IPS-18a (cell line): ENCODE measurements at regions not wholly inside any gene's neighbourhood (a gene's known extent, or its start where the extent isn't known, plus 50 kb on each side); places are given as distances from the start of the nearest gene placed in this dataset.

Experiments used
- H3K27ac ChIP-seq: one replicate; pipeline ENCODE4 v1.5.1; 2013; ENCODE audit warnings: low read length
- H3K27me3 ChIP-seq: one replicate; pipeline ENCODE4 v1.6.1; 2013; ENCODE audit warnings: mild to moderate bottlenecking, low read length; ENCODE audit not compliant: control insufficient read depth, insufficient read depth
- H3K36me3 ChIP-seq: one replicate; pipeline ENCODE4 v1.6.1; 2013; ENCODE audit warnings: low read depth, low read length; ENCODE audit not compliant: control insufficient read depth
- H3K4me1 ChIP-seq: one replicate; pipeline ENCODE4 v1.6.1; 2013; ENCODE audit warnings: low read depth, low read length; ENCODE audit not compliant: control insufficient read depth
- H3K4me3 ChIP-seq: one replicate; pipeline ENCODE4 v1.5.1; 2013; ENCODE audit warnings: low read length
- H3K9ac ChIP-seq: one replicate; pipeline ENCODE4 v1.6.1; 2013; ENCODE audit warnings: mild to moderate bottlenecking, low read length, moderate library complexity
- H3K9me3 ChIP-seq: one replicate; pipeline ENCODE4 v1.6.1; 2013; ENCODE audit warnings: low read depth, low read length; ENCODE audit not compliant: control insufficient read depth

GRCh38 chr12:115097416-115097815 is 413.4 kb upstream of the TBX3 start:
- Histone ChIP-seq H3K4me3 (no peak overlapping the region), H3K9me3 (no peaks in the 10 kb centered on the region), H3K36me3 (no peaks in the 10 kb centered on the region), H3K4me1 (no peaks in the 10 kb centered on the region), H3K9ac (no peak overlapping the region), H3K27me3 (no peaks in the 10 kb centered on the region), H3K27ac (no peak overlapping the region)

GRCh38 chr12:115096588-115097397 is 412.8 kb upstream of the TBX3 start:
- Histone ChIP-seq H3K9me3 (no peaks in the 10 kb centered on the region), H3K36me3 (no peaks in the 10 kb centered on the region), H3K27me3 (no peaks in the 10 kb centered on the region), H3K4me1 (no peaks in the 10 kb centered on the region), H3K27ac (no peak overlapping the region), H3K9ac (no peak overlapping the region), H3K4me3 (no peak overlapping the region)

DNA sequence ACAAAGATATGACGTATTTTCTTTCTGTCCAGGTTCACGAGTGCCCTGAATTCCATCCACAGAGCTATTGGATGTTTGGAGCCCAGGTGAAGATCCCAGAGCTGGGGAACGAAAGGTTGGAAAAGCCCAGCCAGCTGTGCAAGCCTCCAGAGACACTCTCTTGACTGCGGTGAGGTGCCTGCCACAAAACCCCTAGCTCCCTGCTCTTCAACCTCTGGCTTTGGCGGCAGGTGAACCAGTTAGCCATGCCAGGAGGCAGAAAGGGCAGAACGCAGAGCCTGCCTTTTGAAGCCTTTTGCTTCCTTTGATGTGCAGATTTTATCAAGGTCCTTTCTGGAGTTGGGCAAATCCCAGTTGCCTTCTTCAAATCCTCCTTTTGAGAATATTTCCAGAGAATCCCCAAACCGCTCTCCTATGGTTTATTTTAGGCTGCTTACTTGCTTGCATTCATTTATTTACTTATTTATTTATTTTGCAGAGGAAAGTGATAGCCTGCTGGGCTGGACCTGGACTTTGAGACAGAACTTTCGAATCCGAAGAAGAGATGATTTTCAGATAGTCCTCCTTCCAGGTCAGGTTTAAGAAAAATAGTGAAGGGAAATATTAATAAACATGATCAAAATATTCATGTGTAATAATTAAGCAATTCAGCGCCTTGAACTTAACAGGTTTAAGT is 411.2 kb upstream of the TBX3 start:
- no peaks in the 10 kb centered on the region for H3K4me1 ChIP-seq
- no peaks in the 10 kb centered on the region for H3K27me3 ChIP-seq
- no peak overlapping the region for H3K27ac ChIP-seq
- no peaks in the 10 kb centered on the region for H3K36me3 ChIP-seq
- no peak overlapping the region for H3K9ac ChIP-seq
- no peak overlapping the region for H3K4me3 ChIP-seq
- H3K9me3 ChIP-seq: no peaks in the 10 kb centered on the region

DNA sequence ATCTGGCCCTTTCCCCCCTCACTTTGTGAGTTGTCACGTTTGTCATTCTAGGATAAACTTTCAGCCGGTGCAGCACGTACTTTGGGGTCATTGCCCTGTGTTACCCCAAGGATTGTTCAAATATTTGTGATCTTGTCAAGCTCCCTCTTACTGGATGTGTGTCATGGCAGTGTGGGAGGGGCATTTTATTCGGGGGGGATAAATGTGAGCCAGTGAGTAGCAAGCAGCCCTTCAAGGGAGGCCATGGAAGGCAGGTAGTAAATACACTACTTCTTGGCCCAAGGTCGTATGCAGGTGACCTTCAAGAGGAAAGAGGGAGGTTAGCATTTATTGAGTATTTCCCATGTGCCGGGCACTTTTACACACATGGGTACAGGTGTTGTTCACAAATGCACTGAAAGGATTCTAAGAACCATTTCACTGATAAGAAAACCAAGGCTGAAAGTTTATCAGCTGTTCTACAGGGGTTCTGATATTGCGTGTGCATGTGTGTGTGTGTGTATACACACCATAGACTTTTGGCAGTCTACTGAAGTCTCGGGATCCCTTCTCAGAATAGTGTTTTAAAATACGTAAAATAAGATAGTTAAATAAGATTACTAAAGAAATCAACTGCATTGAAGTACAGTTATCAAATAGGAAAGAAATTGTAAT is 410.3 kb upstream of the TBX3 start:
- no peaks in the 10 kb centered on the region for H3K9me3 ChIP-seq
- H3K4me3 ChIP-seq: no peak overlapping the region
- no peaks in the 10 kb centered on the region for H3K4me1 ChIP-seq
- no peaks in the 10 kb centered on the region for H3K36me3 ChIP-seq
- no peak overlapping the region for H3K27ac ChIP-seq
- no peak overlapping the region for H3K9ac ChIP-seq
- no peaks in the 10 kb centered on the region for H3K27me3 ChIP-seq

DNA sequence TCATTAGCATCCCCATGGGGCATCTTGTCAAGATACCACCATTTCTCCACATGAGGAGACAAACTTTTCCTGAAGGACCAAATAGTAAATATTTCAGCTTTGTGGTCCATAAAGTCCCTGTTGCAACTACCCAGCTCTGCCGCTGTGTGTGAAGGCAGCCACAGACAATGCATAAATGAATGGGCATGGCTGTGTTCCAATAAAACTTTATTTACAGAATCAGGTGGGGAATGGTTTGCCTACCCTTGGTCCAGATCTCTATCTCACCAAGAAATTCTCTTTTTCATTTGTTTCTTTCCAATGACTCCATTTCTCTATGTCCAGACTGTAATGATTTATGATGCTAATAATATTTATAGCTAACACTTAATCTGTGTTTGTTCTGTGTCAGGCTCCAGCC is 409.3 kb upstream of the TBX3 start:
- Histone ChIP-seq H3K9me3 (no peaks in the 10 kb centered on the region), H3K27ac (no peak overlapping the region), H3K9ac (no peak overlapping the region), H3K27me3 (no peaks in the 10 kb centered on the region), H3K4me3 (no peak overlapping the region), H3K36me3 (no peaks in the 10 kb centered on the region), H3K4me1 (no peaks in the 10 kb centered on the region)

DNA sequence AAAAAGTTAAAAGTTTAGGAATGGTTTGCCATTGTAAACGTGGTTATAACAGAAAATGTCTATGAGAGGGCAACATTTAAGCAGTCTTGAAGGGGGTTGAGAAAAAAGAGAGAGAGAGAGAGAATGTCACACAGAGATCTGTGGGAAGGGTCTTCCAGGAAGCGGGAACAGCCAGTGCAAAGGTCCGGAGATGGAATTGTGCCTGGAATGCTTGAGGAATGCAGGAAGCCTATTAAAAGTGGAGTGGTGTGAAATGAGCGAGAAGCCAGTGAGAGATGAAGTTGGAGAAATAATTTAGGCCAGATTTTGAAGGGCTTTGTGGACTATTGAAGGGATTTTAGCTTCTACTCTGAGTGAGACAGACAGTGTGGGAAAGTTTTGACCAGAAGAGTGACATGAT is 406.8 kb upstream of the TBX3 start:
- H3K27me3 ChIP-seq: no peaks in the 10 kb centered on the region
- no peak overlapping the region for H3K9ac ChIP-seq
- H3K27ac ChIP-seq: no peak overlapping the region
- H3K4me1 ChIP-seq: no peaks in the 10 kb centered on the region
- no peaks in the 10 kb centered on the region for H3K36me3 ChIP-seq
- H3K9me3 ChIP-seq: no peaks in the 10 kb centered on the region
- no peak overlapping the region for H3K4me3 ChIP-seq

DNA sequence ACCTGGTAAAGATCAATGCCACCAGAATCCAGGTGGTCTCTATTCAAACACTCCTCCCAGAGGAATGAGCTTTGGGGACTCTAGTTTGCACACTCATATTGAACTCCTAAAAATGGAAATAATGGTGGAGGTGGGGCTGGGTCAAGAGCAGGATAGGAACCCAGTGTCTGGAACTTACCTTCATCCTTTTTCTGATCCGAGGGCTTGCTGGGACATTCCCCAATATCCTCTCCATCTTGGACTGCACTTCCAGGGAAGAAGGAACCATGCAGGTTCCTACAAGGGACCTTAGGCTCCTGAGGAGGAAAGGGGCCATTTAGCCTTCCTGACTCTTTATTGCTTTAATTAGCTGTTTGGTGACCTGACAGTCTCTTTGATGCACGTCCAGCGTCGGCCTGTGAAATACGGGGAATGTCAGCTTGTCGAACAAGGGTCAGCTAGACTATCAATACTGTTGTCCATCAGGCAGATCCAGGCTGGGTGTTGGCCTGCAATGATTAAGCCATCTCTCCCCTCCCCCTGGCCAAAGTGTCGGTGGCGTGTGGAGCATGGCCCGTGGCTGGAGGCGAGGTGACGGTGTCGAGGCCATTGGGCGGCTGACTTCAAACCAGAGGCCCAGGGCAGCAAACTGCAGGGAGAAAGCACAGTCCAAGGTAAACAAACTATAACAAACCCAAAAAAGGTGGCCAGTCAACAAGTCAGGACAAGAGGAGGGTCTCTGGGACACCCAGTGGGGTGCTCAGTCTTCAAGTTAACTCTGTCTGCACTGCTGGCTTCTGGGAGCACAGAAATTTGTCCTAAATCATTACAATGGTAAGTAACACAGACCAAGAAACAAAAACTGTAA is 405.2 kb upstream of the TBX3 start:
- no peaks in the 10 kb centered on the region for H3K4me1 ChIP-seq
- no peaks in the 10 kb centered on the region for H3K27me3 ChIP-seq
- H3K36me3 ChIP-seq: no peaks in the 10 kb centered on the region
- H3K9me3 ChIP-seq: no peaks in the 10 kb centered on the region
- H3K4me3 ChIP-seq: no peak overlapping the region
- no peak overlapping the region for H3K27ac ChIP-seq
- no peak overlapping the region for H3K9ac ChIP-seq

- Histone ChIP-seq H3K36me3 (no peaks in the 10 kb centered on the region), H3K4me1 (no peaks in the 10 kb centered on the region), H3K27me3 (no peaks in the 10 kb centered on the region), H3K4me3 (no peak overlapping the region), H3K9me3 (no peaks in the 10 kb centered on the region), H3K27ac (no peak overlapping the region), H3K9ac (no peak overlapping the region)
Observed at GRCh38 chr12:115088328-115088994, 404.5 kb upstream of the TBX3 start.

DNA sequence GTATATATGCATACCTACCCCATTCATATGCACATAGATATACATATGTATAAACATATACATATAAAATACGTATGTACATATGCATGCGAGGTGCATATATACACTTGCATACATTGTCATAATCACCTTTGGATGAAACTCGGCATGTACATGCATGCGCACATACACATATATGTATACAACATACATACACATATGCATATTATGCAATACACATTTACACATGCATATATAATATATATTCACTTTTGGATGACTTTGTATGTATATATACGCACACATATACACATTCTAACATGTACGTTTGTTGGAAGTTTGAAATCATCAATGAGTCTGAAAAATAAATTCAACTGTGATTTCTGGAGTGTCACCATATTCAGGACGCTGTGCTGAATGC is 401.6 kb upstream of the TBX3 start:
- H3K9me3 ChIP-seq: no peaks in the 10 kb centered on the region
- H3K27ac ChIP-seq: no peak overlapping the region
- H3K9ac ChIP-seq: no peak overlapping the region
- no peaks in the 10 kb centered on the region for H3K4me1 ChIP-seq
- no peak overlapping the region for H3K4me3 ChIP-seq
- no peaks in the 10 kb centered on the region for H3K36me3 ChIP-seq
- H3K27me3 ChIP-seq: no peaks in the 10 kb centered on the region

DNA sequence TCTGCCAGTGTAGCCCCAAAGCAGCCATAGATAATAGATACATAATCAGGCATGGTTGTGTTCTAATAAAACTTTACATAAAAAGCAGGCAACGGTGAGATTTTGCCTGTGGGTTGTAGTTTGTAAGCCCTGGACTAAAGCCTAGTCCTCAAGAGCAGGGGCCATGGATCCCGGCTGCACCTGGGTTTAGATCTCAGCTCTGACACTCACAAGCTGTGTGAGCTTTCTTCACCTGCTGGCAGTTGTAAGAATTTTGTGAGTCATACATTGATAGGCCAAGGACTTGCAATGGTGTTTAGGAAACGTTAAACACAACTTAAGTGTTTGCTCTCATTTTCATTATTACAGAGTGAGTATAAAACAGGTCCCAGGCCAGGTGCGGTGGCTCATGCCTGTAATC is 395.8 kb upstream of the TBX3 start:
- Histone ChIP-seq H3K9me3 (no peaks in the 10 kb centered on the region), H3K4me3 (no peak overlapping the region), H3K36me3 (no peaks in the 10 kb centered on the region), H3K9ac (no peak overlapping the region), H3K27me3 (no peaks in the 10 kb centered on the region), H3K27ac (no peak overlapping the region), H3K4me1 (no peaks in the 10 kb centered on the region)

DNA sequence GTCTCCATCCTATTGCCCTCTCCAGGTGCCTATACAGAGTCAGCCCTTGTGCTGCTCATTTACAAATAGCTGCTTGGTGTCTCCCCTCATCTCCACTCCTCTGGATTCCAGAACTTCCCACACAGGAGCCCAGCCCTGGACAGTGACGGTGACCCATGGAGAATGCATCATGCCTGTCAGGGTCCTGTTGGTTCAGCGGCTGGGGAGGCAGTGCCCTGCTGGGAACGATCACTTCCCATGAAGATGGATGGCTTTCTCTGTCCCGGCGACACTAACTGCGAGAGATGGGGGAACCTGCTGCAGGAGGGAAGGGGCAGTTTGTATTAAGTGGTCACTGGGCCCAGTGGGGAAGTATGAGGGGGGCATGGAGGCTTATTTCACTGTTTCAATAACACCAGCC is 395.0 kb upstream of the TBX3 start:
- no peaks in the 10 kb centered on the region for H3K4me1 ChIP-seq
- H3K9me3 ChIP-seq: no peaks in the 10 kb centered on the region

More for the DNA sequence above, 395.0 kb upstream of the TBX3 start:
- Histone ChIP-seq H3K9ac (no peak overlapping the region), H3K27ac (no peak overlapping the region), H3K4me3 (no peak overlapping the region), H3K36me3 (no peaks in the 10 kb centered on the region), H3K27me3 (no peaks in the 10 kb centered on the region)
